ENCODE measurements at regions not wholly inside any gene's neighbourhood (a gene's known extent, or its start where the extent isn't known, plus 50 kb on each side); places are given as distances from the start of the nearest gene placed in this dataset.
A peak's percentile ranks its signal among the peaks of the same experiment; 100 is the strongest.
"Not testable (repeated sequence)": the region's sequence is repeated elsewhere in the genome, so short reads cannot be mapped to it uniquely, and the experiment has no call there.

DNA sequence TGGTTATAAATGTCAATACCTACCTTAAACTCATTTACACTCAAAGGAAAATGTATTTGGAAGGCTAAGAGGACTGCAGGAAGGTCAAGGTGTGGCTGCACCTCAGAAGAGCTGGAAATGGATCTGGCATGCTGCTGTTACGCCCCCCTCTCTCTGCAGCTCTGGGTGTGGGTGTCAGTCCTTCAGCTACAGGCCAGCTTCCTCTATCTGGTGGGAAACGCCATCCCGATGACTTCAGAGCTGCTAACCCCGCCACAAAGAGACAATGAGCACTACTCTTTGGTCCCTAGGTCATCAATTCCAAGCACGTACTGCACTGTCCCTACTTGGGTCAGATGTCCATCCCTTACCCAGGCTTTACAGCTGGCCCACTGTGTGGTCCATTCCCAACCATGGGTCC lies 74.2 kb downstream of the TEX35 start:
- Mint-ChIP-seq H3K4me3 (ENCODE audit: unreplicated experiment) (no peak overlapping the region), H3K27ac (ENCODE audit: unreplicated experiment) (no peak overlapping the region), H3K9me3 (ENCODE audit: unreplicated experiment) (no peaks in the 10 kb centered on the region), H3K36me3 (ENCODE audit: insufficient read depth, unreplicated experiment) (no peaks in the 10 kb centered on the region), H3K27me3 (ENCODE audit: insufficient read depth, unreplicated experiment) (peaks cover 7% of the 10 kb centered on the region), H3K4me1 (ENCODE audit: low read depth, unreplicated experiment) (no peaks in the 10 kb centered on the region)
- no peaks in the 10 kb centered on the region for H3K27me3 ChIP-seq (replicated peaks; ENCODE audit: control insufficient read depth, insufficient read depth, low read length)
- TF ChIP-seq, protein P1, sequence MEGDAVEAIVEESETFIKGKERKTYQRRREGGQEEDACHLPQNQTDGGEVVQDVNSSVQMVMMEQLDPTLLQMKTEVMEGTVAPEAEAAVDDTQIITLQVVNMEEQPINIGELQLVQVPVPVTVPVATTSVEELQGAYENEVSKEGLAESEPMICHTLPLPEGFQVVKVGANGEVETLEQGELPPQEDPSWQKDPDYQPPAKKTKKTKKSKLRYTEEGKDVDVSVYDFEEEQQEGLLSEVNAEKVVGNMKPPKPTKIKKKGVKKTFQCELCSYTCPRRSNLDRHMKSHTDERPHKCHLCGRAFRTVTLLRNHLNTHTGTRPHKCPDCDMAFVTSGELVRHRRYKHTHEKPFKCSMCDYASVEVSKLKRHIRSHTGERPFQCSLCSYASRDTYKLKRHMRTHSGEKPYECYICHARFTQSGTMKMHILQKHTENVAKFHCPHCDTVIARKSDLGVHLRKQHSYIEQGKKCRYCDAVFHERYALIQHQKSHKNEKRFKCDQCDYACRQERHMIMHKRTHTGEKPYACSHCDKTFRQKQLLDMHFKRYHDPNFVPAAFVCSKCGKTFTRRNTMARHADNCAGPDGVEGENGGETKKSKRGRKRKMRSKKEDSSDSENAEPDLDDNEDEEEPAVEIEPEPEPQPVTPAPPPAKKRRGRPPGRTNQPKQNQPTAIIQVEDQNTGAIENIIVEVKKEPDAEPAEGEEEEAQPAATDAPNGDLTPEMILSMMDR (IDR thresholded peaks at IDR 0.05; ENCODE audit: insufficient read depth in 1 of 2, low read depth in 1 of 2, low read length in 1 of 2, severe bottlenecking in 1 of 2, unreplicated experiment in 1 of 2) = no peak
- CTCF ChIA-PET = interaction anchor here (0.9 kb wide), 1 partner anchor 45 kb away, joined by 7 read pairs; no protein-coding TSS in a partner anchor
- no peaks in the 10 kb centered on the region; the same call in 1 of the 2 replicates for H3K9me3 ChIP-seq
- POLR2A ChIA-PET = no interaction called here
- intact Hi-C loops (cut with micrococcal nuclease; ENCODE audit: unreplicated experiment) = no loop called here
- no TSS peak for BruUV-seq (replicated peaks)
- H3K4me1 ChIP-seq = no peaks in the 10 kb centered on the region
- H3K4me3 ChIP-seq (ENCODE audit: low read depth, low read length) = no peak overlapping the region
- no peaks in the 10 kb centered on the region for H3K36me3 ChIP-seq (ENCODE audit: control insufficient read depth, insufficient read depth, low read length)
- no peak for DNase-seq

DNA sequence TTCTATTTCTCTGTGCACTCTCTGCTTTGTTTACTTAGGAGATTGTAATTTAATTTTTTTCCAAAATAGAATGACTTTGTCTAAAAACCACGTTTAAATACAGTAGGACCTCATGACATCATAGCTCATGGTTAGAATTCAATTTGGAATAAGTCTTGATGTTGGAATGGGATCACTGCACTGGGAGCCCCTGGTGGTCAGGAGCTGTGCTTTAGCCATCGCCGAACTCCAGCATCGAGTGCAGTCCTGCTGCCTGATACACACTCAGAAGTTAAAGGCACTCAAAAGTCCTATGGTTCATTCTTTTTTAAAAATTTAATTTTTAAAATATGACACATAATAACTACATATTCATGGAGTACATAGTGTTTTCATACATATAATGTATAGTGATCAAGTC lies 75.1 kb downstream of the TEX35 start:
- H3K27me3 Mint-ChIP-seq (ENCODE audit: insufficient read depth, unreplicated experiment) = peaks cover 7% of the 10 kb centered on the region
- BruUV-seq (replicated peaks) = no TSS peak
- Histone ChIP-seq H3K27me3 (replicated peaks; ENCODE audit: control insufficient read depth, insufficient read depth, low read length) (no peaks in the 10 kb centered on the region), H3K4me1 (no peaks in the 10 kb centered on the region), H3K4me3 (ENCODE audit: low read depth, low read length) (no peak overlapping the region), H3K36me3 (ENCODE audit: control insufficient read depth, insufficient read depth, low read length) (no peaks in the 10 kb centered on the region), H3K9me3 (no peaks in the 10 kb centered on the region; the same call in 1 of the 2 replicates)
- no peaks in the 10 kb centered on the region for H3K4me1 Mint-ChIP-seq (ENCODE audit: low read depth, unreplicated experiment)
- TF ChIP-seq, protein P1 (IDR thresholded peaks at IDR 0.05; ENCODE audit: insufficient read depth in 1 of 2, low read depth in 1 of 2, low read length in 1 of 2, severe bottlenecking in 1 of 2, unreplicated experiment in 1 of 2) = peak in 1 of 2 experiments; percentile 39
- no peaks in the 10 kb centered on the region for H3K36me3 Mint-ChIP-seq (ENCODE audit: insufficient read depth, unreplicated experiment)
- CTCF ChIA-PET = interaction anchor here (0.6 to 0.9 kb wide), 2 partner anchors 45 to 502 kb away, joined by 7 read pairs; no protein-coding TSS in a partner anchor
- no peak overlapping the region for H3K27ac Mint-ChIP-seq (ENCODE audit: unreplicated experiment)
- H3K4me3 Mint-ChIP-seq (ENCODE audit: unreplicated experiment) = no peak overlapping the region
- POLR2A ChIA-PET = no interaction called here
- no peak for DNase-seq
- H3K9me3 Mint-ChIP-seq (ENCODE audit: unreplicated experiment) = no peaks in the 10 kb centered on the region
- intact Hi-C loops (cut with micrococcal nuclease; ENCODE audit: unreplicated experiment) = no loop called here

DNA sequence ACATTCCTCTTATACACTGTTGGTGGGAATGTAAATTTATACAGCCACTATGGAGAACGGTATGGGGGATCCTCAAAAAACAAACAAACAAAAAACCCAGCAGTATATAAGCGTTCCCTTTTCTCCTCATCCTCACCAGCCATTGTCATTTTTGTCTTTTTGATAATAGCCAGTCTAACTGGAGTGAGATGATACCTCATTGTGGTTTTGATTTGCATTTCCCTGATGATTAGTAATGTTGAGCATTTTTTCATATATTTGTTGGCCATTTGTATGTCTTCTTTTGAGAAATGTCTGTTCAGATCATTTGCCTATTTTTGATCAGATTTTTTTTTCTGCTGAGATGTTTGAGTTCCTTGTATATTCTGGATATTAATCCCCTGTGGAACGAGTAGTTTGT lies 76.1 kb downstream of the TEX35 start:
- H3K36me3 ChIP-seq (ENCODE audit: control insufficient read depth, insufficient read depth, low read length); POLR2A ChIA-PET; H3K4me1 ChIP-seq; H3K27me3 ChIP-seq (replicated peaks; ENCODE audit: control insufficient read depth, insufficient read depth, low read length); H3K9me3 Mint-ChIP-seq (ENCODE audit: unreplicated experiment); H3K4me1 Mint-ChIP-seq (ENCODE audit: low read depth, unreplicated experiment); H3K4me3 ChIP-seq (ENCODE audit: low read depth, low read length); H3K27me3 Mint-ChIP-seq (ENCODE audit: insufficient read depth, unreplicated experiment); BruUV-seq (replicated peaks); CTCF ChIA-PET; H3K27ac Mint-ChIP-seq (ENCODE audit: unreplicated experiment); H3K36me3 Mint-ChIP-seq (ENCODE audit: insufficient read depth, unreplicated experiment); H3K4me3 Mint-ChIP-seq (ENCODE audit: unreplicated experiment); intact Hi-C loops (cut with micrococcal nuclease; ENCODE audit: unreplicated experiment); H3K9me3 ChIP-seq; DNase-seq: not testable (repeated sequence)

DNA sequence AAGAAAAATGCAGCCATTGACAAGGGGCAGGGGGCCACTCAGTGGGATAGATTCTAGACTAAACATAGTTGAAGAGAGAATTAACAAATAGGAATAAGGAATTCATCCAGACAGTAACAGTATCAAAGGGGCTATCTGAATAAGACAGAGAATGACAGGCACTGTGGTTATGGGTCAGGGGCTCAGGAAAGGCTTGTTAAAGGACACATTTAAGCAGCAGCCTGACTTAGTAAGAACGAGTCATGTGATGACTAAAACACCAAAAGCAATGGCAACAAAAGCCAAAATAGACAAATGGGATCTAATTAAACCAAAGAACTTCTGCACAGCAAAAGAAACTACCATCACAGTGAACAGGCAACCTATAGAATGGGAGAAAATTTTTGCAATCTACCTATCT lies 78.9 kb downstream of the TEX35 start:
- H3K36me3 Mint-ChIP-seq (ENCODE audit: insufficient read depth, unreplicated experiment); H3K4me1 ChIP-seq; H3K9me3 ChIP-seq; POLR2A ChIA-PET; H3K27ac Mint-ChIP-seq (ENCODE audit: unreplicated experiment); H3K36me3 ChIP-seq (ENCODE audit: control insufficient read depth, insufficient read depth, low read length); intact Hi-C loops (cut with micrococcal nuclease; ENCODE audit: unreplicated experiment); DNase-seq; CTCF ChIA-PET; H3K9me3 Mint-ChIP-seq (ENCODE audit: unreplicated experiment); H3K4me3 Mint-ChIP-seq (ENCODE audit: unreplicated experiment); H3K4me1 Mint-ChIP-seq (ENCODE audit: low read depth, unreplicated experiment); H3K27me3 Mint-ChIP-seq (ENCODE audit: insufficient read depth, unreplicated experiment); BruUV-seq (replicated peaks); H3K27me3 ChIP-seq (replicated peaks; ENCODE audit: control insufficient read depth, insufficient read depth, low read length); H3K4me3 ChIP-seq (ENCODE audit: low read depth, low read length): not testable (repeated sequence)

Measured in Caco-2 (cell line).